ENCODE measurements at regions not wholly inside any gene's neighbourhood (a gene's known extent, or its start where the extent isn't known, plus 50 kb on each side); places are given as distances from the start of the nearest gene placed in this dataset.

DNA sequence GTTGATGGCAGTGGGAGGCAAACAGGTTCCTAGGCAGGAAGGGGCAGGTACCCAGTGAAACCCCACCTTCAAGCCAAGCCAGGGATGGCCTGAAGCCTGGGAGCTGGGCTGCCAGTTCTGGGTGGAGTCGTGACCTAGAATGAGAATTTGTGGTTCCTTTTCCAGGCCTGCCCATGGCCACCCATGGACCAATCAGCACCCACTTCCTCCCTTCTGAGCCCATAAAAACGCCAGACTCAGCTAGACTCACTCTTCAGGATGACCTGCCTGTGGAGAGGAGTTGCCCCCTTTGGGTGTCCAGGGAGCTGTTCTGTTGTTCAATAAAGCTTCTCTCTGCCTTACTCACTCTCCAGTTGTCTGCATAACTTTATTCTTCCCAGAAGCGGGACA is 144.0 kb upstream of the MRPS30 start:
- TF ChIP-seq, protein P1, sequence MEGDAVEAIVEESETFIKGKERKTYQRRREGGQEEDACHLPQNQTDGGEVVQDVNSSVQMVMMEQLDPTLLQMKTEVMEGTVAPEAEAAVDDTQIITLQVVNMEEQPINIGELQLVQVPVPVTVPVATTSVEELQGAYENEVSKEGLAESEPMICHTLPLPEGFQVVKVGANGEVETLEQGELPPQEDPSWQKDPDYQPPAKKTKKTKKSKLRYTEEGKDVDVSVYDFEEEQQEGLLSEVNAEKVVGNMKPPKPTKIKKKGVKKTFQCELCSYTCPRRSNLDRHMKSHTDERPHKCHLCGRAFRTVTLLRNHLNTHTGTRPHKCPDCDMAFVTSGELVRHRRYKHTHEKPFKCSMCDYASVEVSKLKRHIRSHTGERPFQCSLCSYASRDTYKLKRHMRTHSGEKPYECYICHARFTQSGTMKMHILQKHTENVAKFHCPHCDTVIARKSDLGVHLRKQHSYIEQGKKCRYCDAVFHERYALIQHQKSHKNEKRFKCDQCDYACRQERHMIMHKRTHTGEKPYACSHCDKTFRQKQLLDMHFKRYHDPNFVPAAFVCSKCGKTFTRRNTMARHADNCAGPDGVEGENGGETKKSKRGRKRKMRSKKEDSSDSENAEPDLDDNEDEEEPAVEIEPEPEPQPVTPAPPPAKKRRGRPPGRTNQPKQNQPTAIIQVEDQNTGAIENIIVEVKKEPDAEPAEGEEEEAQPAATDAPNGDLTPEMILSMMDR (IDR thresholded peaks at IDR 0.05): no peak
- in situ Hi-C loops (cut with HindIII; ENCODE audit: low pct_unique_long_range_greater_than_20kb, low sequenced_read_pairs) (no loop called here), intact Hi-C loops (cut with micrococcal nuclease; ENCODE audit: unreplicated experiment) (no loop called here)
- no peak overlapping the region for H3K27ac ChIP-seq (ENCODE audit: low read length)
- BruUV-seq (replicated peaks): no TSS peak
- H3K36me3 ChIP-seq (ENCODE audit: control insufficient read depth, insufficient read depth, low read length): no peaks in the 10 kb centered on the region
- POLR2A ChIA-PET: no interaction called here
- no peaks in the 10 kb centered on the region for H3K4me1 ChIP-seq (ENCODE audit: control insufficient read depth, insufficient read depth, low read length)
- no peak overlapping the region for H3K4me3 ChIP-seq (ENCODE audit: low read depth in 2 of 2, low read length in 2 of 2)
- no peaks in the 10 kb centered on the region for H3K9me3 ChIP-seq (ENCODE audit: control insufficient read depth, insufficient read depth, low read depth, low read length)
- ATAC-seq: no peak
- DNase-seq (ENCODE audit: low read depth, low spot score): no peak
- H3K27me3 ChIP-seq (ENCODE audit: control insufficient read depth, insufficient read depth, low read length): no peaks in the 10 kb centered on the region
- CTCF ChIA-PET: no interaction called here

DNA sequence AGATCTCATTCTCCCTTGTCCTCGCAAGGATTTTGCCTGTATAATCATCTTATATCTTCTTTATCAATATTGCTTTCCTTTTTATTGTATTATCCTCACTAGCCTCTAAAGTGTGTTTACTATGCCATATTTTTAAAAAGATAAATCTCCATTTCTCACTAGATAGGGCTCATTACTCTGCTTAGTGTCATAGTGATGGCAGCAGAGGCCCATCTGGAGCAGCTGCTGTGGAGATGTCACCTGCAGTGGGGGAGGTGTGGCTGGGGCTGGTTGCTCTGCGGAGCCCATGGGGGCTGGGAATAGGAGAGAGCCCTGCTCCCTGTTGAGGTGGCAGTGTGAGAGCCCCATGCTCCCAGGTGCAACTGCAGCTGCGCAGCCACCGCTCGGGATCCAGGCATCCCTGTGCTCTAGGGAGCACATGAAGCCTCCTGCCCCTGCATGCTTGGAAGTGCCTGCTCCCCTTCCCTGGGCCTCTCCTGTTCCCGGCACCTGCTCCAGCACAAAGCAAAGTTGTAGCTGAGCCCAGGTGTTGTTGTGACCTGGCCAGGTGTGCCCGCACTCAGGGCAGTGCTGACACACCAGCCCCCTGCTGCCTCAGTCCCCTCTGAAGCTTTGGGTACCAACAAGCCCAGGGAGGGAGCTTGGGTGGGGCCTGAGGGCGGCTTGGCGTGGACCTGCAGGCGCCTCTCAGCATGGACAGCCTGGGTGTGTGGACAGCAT is 144.6 kb upstream of the MRPS30 start:
- no peaks in the 10 kb centered on the region for H3K4me1 ChIP-seq (ENCODE audit: control insufficient read depth, insufficient read depth, low read length)
- no peaks in the 10 kb centered on the region for H3K9me3 ChIP-seq (ENCODE audit: control insufficient read depth, insufficient read depth, low read depth, low read length)
- in situ Hi-C loops (cut with HindIII; ENCODE audit: low pct_unique_long_range_greater_than_20kb, low sequenced_read_pairs) (no loop called here), intact Hi-C loops (cut with micrococcal nuclease; ENCODE audit: unreplicated experiment) (no loop called here)
- POLR2A ChIA-PET: no interaction called here
- no TSS peak for BruUV-seq (replicated peaks)
- no peaks in the 10 kb centered on the region for H3K36me3 ChIP-seq (ENCODE audit: control insufficient read depth, insufficient read depth, low read length)
- TF ChIP-seq SIN3A (IDR thresholded peaks at IDR 0.05; ENCODE audit: borderline replicate concordance, insufficient read depth, low read depth, low read length) (no peak), POLR2AphosphoS5 (IDR thresholded peaks at IDR 0.05; ENCODE audit: low read depth, low read length) (no peak), TCF7L2 (IDR thresholded peaks at IDR 0.05; ENCODE audit: low read depth, low read length) (no peak)
- TF ChIP-seq, protein P1 (IDR thresholded peaks at IDR 0.05): no peak
- TF ChIP-seq, protein P2, sequence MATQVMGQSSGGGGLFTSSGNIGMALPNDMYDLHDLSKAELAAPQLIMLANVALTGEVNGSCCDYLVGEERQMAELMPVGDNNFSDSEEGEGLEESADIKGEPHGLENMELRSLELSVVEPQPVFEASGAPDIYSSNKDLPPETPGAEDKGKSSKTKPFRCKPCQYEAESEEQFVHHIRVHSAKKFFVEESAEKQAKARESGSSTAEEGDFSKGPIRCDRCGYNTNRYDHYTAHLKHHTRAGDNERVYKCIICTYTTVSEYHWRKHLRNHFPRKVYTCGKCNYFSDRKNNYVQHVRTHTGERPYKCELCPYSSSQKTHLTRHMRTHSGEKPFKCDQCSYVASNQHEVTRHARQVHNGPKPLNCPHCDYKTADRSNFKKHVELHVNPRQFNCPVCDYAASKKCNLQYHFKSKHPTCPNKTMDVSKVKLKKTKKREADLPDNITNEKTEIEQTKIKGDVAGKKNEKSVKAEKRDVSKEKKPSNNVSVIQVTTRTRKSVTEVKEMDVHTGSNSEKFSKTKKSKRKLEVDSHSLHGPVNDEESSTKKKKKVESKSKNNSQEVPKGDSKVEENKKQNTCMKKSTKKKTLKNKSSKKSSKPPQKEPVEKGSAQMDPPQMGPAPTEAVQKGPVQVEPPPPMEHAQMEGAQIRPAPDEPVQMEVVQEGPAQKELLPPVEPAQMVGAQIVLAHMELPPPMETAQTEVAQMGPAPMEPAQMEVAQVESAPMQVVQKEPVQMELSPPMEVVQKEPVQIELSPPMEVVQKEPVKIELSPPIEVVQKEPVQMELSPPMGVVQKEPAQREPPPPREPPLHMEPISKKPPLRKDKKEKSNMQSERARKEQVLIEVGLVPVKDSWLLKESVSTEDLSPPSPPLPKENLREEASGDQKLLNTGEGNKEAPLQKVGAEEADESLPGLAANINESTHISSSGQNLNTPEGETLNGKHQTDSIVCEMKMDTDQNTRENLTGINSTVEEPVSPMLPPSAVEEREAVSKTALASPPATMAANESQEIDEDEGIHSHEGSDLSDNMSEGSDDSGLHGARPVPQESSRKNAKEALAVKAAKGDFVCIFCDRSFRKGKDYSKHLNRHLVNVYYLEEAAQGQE (IDR thresholded peaks at IDR 0.05; ENCODE audit: insufficient read depth in 1 of 2, low read depth in 2 of 2, low read length in 1 of 2): no peak
- H3K27me3 ChIP-seq (ENCODE audit: control insufficient read depth, insufficient read depth, low read length): no peaks in the 10 kb centered on the region
- DNase-seq (ENCODE audit: low read depth, low spot score) (no peak), ATAC-seq (no peak)
- no peak overlapping the region for H3K27ac ChIP-seq (ENCODE audit: low read length)
- H3K4me3 ChIP-seq (ENCODE audit: low read depth in 2 of 2, low read length in 2 of 2): no peak overlapping the region
- CTCF ChIA-PET: no interaction called here
